ENCODE measurements at regions not wholly inside any gene's neighbourhood (a gene's known extent, or its start where the extent isn't known, plus 50 kb on each side); places are given as distances from the start of the nearest gene placed in this dataset.

DNA sequence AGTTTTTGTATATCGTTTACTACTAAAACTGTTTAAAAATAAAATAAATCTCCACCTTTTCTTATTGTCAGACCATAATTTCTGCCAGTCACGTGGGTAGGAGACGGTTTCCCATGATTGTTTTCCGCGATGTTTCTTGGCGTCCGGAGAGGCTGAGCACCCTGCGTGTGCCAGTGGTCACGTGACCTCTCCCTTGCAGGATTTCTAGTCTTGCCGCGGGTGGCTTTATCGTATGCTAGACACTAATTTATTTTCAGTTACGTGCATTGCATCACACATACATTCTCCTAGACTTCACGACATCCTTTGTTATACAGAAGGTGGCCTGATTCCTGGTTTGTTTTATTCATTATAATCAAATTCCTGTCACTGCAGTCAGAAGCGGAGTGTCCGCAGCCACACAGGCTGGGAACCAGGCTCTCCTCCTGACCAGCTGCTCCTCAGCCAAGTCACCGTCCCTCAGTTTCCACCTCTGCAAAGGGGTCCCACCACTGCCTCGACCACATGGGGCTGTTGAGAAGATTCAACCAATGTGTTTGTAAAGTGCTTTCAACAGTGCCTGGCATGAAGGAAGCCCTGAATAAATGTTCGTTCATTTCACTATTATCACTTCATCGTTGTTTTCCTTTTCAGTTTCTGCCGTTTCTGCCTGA is 203.2 kb upstream of the PPP2R2D start:
- no peak for TF ChIP-seq ZNF302 (CRISPR knock-in tag; IDR thresholded peaks at IDR 0.05)
- TF ChIP-seq, protein P1, sequence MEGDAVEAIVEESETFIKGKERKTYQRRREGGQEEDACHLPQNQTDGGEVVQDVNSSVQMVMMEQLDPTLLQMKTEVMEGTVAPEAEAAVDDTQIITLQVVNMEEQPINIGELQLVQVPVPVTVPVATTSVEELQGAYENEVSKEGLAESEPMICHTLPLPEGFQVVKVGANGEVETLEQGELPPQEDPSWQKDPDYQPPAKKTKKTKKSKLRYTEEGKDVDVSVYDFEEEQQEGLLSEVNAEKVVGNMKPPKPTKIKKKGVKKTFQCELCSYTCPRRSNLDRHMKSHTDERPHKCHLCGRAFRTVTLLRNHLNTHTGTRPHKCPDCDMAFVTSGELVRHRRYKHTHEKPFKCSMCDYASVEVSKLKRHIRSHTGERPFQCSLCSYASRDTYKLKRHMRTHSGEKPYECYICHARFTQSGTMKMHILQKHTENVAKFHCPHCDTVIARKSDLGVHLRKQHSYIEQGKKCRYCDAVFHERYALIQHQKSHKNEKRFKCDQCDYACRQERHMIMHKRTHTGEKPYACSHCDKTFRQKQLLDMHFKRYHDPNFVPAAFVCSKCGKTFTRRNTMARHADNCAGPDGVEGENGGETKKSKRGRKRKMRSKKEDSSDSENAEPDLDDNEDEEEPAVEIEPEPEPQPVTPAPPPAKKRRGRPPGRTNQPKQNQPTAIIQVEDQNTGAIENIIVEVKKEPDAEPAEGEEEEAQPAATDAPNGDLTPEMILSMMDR (IDR thresholded peaks at IDR 0.05): no peak
